Dermis blood vessel endothelial cell (primary cell): ENCODE measurements at regions not wholly inside any gene's neighbourhood (a gene's known extent, or its start where the extent isn't known, plus 50 kb on each side); places are given as distances from the start of the nearest gene placed in this dataset.

ENCODE experiments used
- DNase-seq: peaks from one replicate; pipeline ENCODE4 v3.0.0; 2010

DNA sequence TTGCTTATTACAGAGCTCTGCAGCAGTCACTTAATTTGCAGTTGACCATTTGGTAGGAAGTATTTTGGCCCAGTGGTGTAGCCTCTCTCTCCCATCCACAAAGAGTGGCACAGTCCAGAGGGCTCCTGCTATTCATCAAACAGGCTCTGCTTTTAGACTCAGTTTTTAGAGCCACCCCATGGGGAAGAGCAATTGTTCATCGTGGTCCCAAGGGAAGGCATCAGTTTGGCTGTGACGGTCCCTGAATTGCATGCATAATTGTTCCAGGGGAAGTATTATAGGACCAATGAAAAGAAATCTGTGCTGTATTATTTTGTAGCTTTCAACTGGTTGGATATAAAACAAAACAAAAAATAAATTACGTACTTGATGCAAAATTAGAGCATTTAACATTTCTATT lies 799.0 kb downstream of the DACH1 start:
- DNase-seq = no peak

DNA sequence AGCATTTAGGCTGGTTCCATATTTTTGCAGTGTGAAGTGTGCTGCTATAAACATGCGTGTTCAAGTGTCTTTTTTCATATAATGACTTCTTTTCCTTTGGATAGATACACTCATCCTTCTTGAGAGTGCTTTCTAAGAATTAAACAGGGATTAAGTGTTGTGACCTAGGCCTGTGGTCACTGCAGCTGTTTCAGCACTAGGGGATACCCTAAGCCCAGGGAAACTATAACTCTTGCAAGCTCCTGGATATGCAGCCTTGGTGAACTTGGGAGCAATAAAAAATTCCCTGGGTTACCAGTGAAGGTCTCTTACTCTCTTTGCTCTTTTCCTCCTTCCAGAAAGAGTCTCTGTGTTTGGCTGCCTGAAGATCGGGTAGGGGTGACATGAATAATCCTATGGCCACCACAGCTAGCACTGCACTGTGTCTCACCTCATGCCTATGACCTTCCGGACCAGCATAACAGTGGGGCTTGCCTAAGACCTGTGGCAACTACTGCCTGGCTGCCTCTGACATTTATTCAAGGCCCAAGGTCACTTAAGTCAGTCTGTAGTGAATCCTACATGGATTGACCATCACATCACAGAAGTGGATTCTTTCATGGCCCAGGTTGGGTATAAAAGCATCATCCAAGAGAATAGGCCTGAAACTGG lies 799.7 kb downstream of the DACH1 start:
- DNase-seq = peak; percentile 0

DNA sequence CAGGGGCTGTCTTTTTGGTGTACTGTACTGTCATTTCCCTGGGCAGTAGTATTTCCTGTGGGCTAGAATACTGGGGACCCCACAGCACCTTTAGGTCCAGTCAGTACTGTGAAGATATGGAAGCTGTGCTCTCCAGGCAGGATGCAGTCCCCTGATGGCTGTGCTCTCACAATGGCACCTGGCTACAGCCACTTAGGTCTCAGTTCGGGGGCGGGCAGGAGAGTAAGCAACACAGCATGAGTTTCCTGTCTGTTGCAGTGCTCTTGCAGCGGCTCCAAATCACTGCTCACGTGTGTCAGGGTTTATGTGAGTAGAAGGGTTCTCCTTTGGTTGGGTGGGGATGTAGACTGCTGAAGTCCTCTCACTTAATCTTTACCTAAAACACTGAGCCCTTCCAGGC lies 810.4 kb downstream of the DACH1 start:
- DNase-seq = no peak

DNA sequence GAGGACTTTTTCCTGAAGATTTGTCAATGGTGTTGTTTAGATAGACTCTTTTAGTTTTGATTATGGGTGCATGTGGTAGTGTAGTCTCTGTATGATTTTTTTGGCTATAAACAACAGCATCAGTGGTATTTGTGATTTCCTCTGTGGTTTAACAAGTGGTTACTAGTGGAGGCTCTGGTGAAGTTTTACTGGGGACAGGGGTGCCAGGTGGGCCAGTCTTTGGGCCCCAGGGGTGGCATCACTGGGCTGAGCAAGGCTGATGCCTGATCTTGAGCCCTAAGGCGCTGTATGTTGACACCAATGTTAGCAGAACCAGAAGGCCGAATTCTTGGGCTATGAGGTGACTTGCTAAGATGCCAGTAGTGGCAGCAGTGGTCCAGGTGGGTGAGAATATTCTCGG lies 811.4 kb downstream of the DACH1 start:
- DNase-seq = no peak

DNA sequence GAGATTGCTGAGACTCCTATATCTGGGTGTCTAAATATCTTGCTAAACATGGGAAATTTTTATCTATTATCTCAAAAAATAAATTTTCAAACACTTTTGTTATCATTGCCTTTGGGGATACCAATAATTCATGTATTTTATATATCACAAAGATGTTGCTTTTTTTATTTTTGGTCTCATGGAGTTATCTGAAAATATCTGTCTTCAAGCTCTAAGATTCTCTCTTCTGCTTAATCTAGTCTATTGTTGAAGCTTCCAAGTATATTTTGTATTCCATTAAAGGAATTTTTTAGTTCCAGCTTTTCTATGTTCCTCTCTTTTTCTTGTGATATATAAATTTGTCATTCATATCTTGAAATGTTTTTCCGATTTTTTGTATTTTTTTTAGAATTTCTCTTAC lies 812.0 kb downstream of the DACH1 start:
- no peak for DNase-seq

DNA sequence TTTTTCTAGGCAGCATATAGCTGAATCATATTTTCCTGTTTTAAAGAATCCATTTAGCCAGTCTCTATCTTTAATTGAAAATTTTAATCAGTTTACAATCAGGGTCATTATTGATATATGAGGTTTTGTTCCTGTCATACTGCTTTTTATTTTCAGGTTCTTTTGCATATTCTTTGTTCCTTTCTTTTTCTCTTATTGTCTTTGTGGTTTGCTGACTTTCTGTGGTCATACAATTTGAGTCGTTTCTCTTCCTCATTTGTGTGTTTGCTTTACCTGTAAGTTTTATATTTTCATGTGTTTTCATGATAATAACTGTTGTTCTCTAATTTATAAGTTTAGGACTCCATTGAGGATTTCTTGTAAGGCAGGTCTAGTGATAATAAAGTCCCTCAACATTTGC lies 812.6 kb downstream of the DACH1 start:
- no peak for DNase-seq

DNA sequence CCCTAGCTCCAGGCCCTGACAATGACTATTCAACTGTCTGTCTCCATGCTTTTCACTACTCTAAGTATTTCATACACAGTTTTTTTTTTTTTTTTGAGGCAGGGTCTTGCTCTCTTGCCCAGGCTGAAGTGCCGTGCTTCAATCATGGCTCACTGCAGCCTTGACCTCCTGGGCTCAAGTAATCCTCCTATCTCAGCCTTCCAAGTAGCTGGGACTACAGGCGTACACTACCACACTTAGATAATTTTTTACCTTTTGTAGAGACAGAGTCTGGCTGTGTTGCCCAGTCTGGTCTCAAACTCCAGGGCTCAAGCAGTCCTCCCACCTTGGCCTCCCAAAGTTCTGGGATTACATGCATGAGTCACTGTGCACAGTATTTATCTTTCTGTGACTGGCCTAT lies 815.4 kb downstream of the DACH1 start:
- DNase-seq = no peak

DNA sequence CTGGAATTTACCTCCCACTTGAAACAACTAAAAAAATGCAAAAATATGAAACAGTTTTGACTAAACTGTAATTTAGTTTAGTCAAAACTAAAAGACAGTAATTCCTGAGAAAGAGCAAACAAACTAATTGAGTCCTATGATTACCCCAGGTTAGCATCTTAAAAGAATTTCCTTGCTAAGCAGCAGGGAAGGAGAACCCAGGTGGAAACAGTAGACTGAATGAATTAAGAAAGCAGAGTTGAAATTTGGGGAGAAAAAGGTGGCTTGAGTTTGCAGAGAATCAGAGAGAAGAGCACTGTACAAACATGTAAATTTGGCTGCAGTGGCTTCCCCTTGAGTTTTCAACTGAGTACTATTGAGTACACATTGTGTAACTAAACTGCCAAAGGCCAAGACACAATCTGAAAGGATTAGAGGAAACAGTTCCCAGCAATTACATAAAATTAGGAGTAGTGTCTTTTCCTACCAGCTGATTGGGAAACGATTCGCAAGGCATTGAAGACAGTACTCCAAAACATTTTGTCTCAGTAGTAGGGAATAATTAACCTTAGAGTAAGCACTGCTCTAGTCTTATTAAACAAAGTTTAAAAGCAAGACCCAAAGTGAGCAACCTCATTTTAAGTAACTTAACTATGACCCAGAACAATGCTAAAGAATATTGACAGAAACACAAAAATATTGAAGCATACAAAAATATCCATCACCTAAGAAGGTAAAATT lies 820.5 kb downstream of the DACH1 start:
- no peak for DNase-seq

DNA sequence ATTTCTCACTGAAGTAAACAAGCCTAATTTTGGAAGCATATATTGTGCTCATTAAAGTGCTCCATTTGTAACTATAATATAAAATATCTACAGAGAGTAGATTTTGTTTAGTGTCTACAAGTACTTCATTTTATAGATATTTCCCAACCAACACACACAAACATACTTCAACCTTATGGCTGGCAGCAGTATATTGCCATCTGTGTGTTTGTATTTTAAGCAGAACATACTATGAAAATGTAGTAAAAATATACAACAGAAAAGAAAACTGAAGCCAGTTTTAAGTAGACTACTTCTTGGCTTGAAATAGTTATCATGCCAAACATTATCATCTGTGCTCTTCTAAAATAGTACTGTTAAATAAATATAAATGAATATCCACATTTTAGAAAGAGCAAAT lies 821.9 kb downstream of the DACH1 start:
- DNase-seq = no peak

DNA sequence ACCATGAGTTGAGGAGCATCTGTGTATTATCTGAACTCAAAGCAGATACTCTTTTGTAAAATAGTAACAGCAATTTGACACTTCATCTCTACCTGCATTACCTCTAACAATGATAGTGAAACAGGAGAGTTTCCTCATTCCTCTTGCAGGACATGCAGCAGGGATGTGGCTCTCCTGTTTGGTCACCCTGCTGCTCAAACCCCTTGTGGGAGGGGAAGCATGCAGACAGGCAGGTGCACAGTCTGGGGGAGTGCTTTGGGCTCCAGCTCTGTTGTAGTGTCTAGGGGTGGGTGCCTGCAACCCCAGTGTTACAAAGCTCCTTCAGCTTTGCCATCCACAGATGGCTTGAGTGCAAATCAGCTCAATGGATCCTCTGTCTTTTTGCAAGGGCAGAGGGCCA lies 827.6 kb downstream of the DACH1 start:
- DNase-seq = no peak

DNA sequence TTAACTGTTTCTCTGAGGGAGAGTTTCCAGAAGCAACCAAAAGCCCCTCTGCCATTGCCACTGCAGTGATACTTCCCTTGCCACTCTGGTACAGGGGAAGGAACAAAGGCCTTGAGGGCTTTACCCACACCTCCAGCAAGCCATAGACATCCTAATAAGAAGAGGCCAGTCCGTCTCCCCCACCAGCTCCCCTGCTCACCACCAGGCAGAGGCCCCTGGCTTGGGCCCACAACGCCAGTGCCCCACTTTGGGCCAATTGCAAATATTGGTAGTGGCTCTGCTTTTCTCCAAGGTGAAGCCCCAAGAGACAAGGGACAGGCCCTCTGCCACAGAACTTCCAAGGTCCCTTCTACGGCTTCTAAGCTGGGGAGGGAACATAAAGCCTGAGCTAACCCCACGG lies 833.0 kb downstream of the DACH1 start:
- no peak for DNase-seq

DNA sequence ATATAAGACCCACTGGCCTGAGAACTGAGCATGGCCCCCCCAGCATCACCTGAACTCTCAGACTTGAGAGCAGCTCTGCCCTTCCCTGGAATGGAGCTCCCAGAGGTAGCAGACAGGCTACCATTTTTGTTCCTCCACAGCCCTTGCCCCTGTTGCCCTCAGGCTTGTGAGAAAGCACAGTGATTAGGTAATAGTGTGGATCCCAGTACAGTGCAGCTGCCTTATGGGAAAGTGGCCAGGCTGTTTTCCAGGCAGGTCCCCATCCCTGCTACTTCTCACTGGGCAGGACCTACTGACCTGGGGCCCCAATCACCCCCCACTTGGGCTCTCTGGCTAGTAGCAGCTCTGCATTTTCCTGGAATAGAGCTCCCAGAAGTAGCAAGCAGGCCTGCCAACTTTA lies 834.0 kb downstream of the DACH1 start:
- no peak for DNase-seq

DNA sequence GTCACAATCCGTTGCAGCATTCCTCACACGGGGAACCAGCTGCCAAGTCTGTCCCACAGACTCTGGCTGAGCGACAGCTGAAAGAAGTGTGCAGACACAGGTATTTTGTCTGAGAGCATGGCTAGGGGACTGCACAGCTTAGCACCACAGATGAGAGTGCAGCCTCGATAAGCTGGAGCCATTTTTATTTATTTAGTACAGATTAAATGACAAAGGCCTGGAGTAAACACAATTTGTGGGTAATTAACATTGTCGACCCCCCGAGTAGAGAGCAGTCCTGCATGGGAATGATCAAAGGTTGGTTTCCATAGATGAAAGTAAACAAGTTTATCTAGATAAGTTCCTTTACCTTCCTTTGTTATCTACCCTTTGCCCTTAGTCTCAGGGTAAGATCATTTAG lies 836.2 kb downstream of the DACH1 start:
- no peak for DNase-seq

DNA sequence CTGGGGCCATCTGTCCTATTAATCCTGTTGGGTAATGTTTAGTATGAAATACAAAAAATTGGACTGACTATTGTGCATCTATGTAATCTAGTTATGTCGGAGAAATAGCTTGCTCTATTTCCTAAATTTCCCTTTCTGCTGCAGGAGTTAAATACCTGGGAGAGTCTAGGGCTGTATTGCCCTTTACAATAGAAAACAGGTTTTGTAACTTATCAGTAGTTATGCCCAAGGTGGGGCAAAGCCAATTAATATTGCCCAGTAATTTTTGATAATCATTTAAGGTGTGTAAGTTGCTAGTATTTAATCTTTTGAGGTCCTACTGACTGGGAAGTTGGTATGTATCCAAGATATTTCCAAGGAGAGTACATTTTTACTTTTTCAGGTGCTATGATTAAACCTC lies 838.1 kb downstream of the DACH1 start:
- DNase-seq = no peak

DNA sequence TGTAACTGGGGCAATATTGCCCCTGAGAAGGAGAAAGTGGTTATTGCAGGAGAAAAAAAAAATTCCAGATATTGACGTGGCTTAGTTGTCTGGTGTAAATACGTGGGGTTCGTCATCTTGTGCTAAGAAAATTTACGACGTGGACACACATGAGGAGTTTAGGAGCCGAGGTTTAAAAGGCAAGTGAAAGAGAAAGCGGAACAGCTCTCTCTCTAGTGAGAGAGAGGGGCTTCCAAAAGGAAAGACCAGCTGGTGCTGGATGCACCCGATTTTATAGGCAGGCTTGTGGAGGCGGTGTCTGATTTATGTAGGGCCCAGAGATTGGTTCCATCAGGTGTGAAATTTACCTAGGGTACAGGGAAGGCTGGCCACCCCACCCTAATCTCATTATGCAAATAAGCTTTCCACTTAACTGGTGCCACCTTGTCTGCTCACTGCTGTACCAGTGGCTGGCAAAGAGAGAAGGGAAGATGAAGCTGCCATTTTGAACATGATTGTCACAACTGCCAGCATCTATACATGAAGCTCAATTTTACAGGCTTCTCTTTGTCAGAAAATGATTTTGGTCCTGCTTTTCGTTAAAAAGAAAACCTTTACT lies 845.1 kb downstream of the DACH1 start:
- no peak for DNase-seq

DNA sequence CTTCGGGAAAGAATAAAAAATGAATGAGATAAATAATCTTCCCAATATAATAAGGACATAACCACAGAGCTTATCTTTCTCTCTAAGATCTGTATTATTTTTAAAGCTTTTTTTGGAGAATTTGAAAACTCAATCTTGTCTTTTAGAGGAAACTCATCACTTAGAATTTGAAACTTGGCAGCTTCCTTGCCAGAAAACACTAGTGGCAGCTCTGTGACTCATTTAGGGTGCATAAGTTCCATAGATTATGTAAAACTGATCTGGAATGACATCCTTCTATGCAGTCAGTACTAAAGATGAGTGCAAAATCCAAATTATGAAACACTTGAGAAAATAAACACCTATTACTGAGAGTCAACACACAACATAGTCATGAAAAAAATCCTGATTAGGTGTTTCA lies 848.0 kb downstream of the DACH1 start:
- no peak for DNase-seq

DNA sequence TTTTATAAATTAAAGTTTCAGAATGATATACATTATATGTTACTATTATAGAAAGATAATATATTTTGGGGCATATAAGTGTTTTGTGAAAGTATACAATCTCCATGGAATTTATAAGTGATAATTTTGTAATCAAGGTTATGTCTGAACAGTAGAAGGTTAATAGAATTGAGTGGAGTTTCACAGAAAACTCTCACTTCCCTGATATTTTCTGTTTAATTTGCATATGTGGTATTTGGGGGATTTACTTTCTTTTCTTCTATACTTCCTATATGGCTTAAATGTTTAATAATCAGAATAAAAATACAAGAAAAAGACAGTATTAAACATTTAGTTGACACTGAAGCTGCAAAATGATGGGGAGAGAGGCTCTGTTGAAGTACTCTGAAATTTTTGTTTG lies 848.5 kb downstream of the DACH1 start:
- DNase-seq = no peak

DNA sequence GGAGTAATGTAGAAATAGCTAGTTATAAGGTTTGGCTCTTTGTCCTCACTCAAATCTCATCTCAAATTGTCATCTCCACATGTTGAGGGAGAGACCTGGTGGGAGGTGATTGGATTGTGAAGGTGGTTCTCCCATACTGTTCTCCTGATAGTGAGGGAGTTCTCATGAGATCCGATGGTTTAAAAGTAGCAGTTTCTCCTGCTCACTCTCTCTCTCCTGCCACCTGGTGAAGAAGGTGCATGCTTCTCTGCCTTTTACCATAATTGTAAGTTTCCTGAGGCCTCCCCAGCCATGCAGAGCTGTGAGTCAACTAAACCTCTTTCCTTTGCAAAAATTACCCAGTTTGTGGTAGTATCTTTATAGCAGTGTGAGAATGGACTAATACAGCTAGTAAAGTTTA lies 849.4 kb downstream of the DACH1 start:
- no peak for DNase-seq

DNA sequence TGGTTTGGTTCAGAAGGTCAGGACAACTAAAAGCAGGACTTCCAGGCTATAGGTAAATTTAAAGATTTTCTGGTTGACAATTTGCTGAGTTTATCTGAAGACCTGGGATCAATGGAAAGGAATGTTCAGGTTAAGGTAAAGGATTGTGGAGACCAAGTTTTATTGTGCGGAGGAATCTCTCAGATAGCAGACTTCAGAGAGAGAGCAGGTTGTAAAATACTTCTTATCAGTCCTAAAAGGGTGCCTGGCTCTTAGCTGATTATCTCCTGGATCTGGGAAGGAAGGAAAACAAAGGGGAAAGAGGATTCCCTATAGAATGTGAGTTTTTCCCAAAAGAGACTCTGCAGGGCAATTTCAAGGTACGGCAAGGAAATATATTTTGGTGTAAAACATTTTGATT lies 851.5 kb downstream of the DACH1 start:
- no peak for DNase-seq

DNA sequence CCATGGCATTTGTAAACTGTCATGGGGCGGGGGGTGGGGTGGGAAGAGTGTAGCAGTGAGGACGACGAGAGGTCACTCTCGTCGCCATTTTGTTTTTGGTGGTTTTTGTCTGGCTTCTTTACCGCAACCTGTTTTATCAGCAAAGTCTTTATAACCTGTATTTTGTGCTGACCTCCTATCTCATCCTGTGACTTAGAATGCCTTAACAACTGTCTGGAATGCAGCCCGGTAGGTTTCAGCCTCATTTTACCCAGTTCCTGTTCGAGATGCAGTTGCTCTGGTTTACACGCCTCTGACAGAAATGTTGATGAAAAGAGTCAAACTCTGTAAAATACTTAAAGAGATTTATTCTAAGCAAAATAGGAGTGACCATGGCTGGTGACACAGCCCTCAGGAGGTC lies 852.0 kb downstream of the DACH1 start:
- no peak for DNase-seq

DNA sequence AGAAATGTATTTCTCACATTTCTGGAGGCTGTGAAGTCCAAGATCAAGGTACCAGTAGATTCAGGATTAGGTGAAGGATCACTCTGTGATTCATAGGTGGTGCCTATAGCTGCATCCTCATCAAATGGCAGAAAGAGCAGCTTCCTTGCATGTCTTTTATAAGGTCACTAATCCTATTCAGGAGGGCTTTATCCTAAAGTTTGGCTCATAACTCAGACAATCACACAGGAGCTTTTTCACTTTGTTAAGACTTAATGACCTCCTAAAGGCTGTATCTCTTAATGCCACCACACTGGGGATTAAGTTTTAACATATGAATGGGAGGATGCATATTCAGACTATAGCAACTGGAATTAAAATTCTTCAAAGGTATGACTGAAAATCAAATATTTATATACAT lies 861.1 kb downstream of the DACH1 start:
- no peak for DNase-seq

DNA sequence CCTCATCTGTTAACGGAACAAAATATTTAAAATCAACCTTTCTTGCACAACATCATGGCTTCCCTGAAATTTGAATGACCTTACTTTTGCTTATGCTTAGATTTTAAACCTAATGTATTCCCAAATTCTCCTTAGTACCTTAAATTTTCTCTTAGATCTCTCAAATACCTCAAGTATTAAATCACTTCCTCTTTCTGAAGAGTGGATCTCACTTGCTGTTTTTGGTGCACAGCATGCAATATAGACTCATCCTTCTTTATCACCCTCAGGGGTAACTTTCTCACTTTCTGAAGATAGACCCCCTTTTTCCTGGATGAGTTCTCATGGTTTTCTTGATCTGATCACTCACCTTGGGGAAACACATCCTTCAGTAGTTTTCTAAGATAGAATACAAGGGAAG lies 871.7 kb downstream of the DACH1 start:
- DNase-seq = no peak

DNA sequence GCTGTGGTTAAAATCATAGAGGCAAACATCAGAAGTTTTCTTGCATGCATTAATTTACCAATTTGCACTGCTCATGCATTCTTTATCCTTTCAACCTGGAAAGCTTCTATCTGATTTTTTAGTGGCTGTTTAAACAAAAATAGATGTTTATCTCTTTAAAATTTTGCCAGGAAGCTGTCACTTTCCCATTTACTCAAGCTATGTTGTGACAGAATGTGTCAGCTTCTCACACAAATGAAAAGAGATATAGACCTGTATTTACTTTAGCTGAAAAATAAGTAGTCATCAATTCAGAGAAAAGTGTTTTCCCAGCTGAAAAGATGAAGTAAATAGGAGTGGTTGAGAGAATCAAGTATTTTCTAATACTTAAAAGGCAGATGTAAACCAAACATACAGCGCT lies 872.8 kb downstream of the DACH1 start:
- no peak for DNase-seq

DNA sequence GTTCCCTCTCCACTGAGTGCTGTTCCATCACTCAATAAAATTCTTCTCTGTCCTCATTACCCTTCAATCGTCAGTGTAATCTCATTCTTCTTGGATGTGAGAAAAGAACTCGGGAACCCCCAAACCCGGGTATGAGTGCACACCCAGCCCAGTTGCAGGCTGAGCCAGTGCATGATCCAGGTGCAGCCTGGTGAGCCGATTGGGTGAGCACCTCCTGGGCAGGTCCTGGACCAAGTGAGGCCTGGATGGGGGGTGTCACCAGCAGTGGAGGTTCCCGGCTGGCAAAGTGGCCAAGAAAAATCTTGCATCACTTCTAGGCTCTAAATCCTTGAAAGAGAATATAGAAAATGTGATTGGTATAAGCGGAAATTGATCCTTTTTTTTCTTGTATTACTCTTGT lies 878.8 kb upstream of the KLHL1 start:
- DNase-seq = no peak

DNA sequence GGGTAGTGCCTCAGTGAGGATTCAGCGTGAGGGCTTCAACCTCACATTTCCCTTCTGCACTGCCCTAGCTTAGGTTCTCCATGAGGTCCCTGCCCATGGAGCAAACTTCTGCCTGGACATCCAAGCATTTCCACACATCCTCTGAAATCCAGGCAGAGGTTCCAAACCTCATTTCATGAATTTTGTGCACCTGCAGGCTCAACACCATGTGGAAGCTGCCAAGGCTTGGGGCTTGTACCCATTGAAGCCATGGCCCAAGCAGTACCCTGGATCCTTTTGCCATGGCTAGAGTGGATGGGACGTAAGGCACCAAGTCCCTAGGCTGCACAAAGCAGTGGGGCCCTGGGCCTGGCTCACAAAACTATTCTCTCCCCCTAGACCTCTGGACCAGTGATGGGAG lies 877.1 kb upstream of the KLHL1 start:
- no peak for DNase-seq
